Stimulated activated CD8-positive, alpha-beta memory T cell treated with anti-CD3 and anti-CD28 coated beads, Interleukin-12 subunit alpha, Interleukin-12 subunit beta, amount 100 ng/mL, for 24 hours (primary cell): ENCODE measurements at regions not wholly inside any gene's neighbourhood (a gene's known extent, or its start where the extent isn't known, plus 50 kb on each side); places are given as distances from the start of the nearest gene placed in this dataset.

ENCODE experiments used
- DNase-seq: peaks from one replicate; pipeline ENCODE4 v3.0.0-alpha.2; 2020; ENCODE audit errors: extremely low read depth

GRCh38 chr21:15241997-15242736, 177.4 kb upstream of the NRIP1 start:
- no peak for DNase-seq

- no peak for DNase-seq
Observed at GRCh38 chr21:15242906-15243305, 178.1 kb upstream of the NRIP1 start.

- no peak for DNase-seq
Observed at GRCh38 chr21:15243406-15243805, 178.6 kb upstream of the NRIP1 start.

- DNase-seq = no peak
Observed at GRCh38 chr21:15247613-15248012, 182.8 kb upstream of the NRIP1 start.

GRCh38 chr21:15249285-15249993, 184.6 kb upstream of the NRIP1 start:
- no peak for DNase-seq

- no peak for DNase-seq
Observed at GRCh38 chr21:15250384-15250783, 185.6 kb upstream of the NRIP1 start.

- DNase-seq = no peak
Observed at GRCh38 chr21:15252431-15252830, 187.6 kb upstream of the NRIP1 start.

- DNase-seq = no peak
Observed at GRCh38 chr21:15254111-15254510, 189.3 kb upstream of the NRIP1 start.

- no peak for DNase-seq
Observed at GRCh38 chr21:15255261-15255660, 190.5 kb upstream of the NRIP1 start.

GRCh38 chr21:15255763-15256162, 191.0 kb upstream of the NRIP1 start:
- no peak for DNase-seq

GRCh38 chr21:15256996-15257395, 192.2 kb upstream of the NRIP1 start:
- no peak for DNase-seq

- no peak for DNase-seq
Observed at GRCh38 chr21:15257646-15258045, 192.8 kb upstream of the NRIP1 start.

- no peak for DNase-seq
Observed at GRCh38 chr21:15259824-15260223, 195.0 kb upstream of the NRIP1 start.

GRCh38 chr21:15260604-15261003, 195.8 kb upstream of the NRIP1 start:
- no peak for DNase-seq

- DNase-seq = no peak
Observed at GRCh38 chr21:15264084-15264665, 199.4 kb upstream of the NRIP1 start.

- DNase-seq = no peak
Observed at GRCh38 chr21:15272171-15272570, 207.4 kb upstream of the NRIP1 start.

- no peak for DNase-seq
Observed at GRCh38 chr21:15272591-15272990, 207.8 kb upstream of the NRIP1 start.

- no peak for DNase-seq
Observed at GRCh38 chr21:15273244-15273643, 208.4 kb upstream of the NRIP1 start.

- DNase-seq = no peak
Observed at GRCh38 chr21:15274701-15275485, 210.1 kb upstream of the NRIP1 start.

- DNase-seq = no peak
Observed at GRCh38 chr21:15275615-15276235, 210.9 kb upstream of the NRIP1 start.

GRCh38 chr21:15276243-15276642, 211.4 kb upstream of the NRIP1 start:
- no peak for DNase-seq

GRCh38 chr21:15277466-15277865, 212.7 kb upstream of the NRIP1 start:
- no peak for DNase-seq
